PC-9 (cell line): ENCODE measurements at regions not wholly inside any gene's neighbourhood (a gene's known extent, or its start where the extent isn't known, plus 50 kb on each side); places are given as distances from the start of the nearest gene placed in this dataset.

ENCODE experiments used
- CTCF ChIP-seq: fragments of 200-600 bp; sonication (generic); conservative IDR thresholded peaks from 2 replicates; pipeline ENCODE4 v1.6.1; 2017; ENCODE audit warnings: mixed run types, antibody characterized with exemption, mild to moderate bottlenecking, moderate library complexity
- EZH2 ChIP-seq: fragments of 200-600 bp; sonication (generic); IDR thresholded peaks from 2 replicates; pipeline ENCODE4 v1.8.0; 2017; ENCODE audit warnings: antibody characterized with exemption, low read depth

- TF ChIP-seq CTCF: no peak
- no peak for TF ChIP-seq EZH2
These were observed 237.0 kb downstream of the MIAT start for GRCh38 chr22:26894362-26894761.
